ENCODE measurements at regions not wholly inside any gene's neighbourhood (a gene's known extent, or its start where the extent isn't known, plus 50 kb on each side); places are given as distances from the start of the nearest gene placed in this dataset.

DNA sequence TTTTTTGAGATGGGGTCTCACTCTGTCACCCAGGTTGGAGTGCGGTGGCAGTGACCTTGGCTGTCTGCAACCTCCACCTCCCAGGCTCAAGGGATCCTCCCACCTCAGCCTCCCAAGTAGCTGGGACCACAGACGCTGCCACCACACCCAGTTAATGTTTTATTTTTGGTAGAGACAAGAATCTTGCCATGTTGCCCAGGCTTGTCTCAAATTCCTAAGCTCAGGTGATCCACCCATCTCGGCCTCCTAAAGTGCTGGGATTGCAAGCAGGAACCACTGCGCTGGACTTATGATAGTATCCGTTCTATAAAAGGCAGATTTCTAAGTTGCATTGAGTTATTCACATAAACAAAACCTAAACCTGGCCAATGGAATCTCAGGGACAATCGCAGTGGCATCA, 321.1 kb upstream of the PRICKLE1 start:
- H3K79me1 ChIP-seq (ENCODE audit: insufficient read depth, low read depth, low read length, poor library complexity, severe bottlenecking) = no peaks in the 10 kb centered on the region
- WGBS (ENCODE audit: extremely low coverage, insufficient read length, low lambda C conversion rate) = no CpG with 5 or more reads among the region's 6 CpGs
- H2AFZ ChIP-seq (ENCODE audit: low read length) = no peak overlapping the region
- H3K9ac ChIP-seq (ENCODE audit: extremely low read depth, insufficient read length, low read length) = no peak overlapping the region
- no peak overlapping the region for H3K4me2 ChIP-seq (ENCODE audit: insufficient read depth, insufficient read length, low read length)
- H3T11ph ChIP-seq (ENCODE audit: low read length) = no peak overlapping the region
- peak overlapping the region in 1 of 3 experiments; percentile 55; a peak in 1 of 7 replicates for H3K27ac Mint-ChIP-seq
- no peak overlapping the region for H3K4ac ChIP-seq (ENCODE audit: low read depth, low read length)
- no peaks in the 10 kb centered on the region for H3K79me2 ChIP-seq (ENCODE audit: insufficient read depth, low read length)
- no peaks in the 10 kb centered on the region for H3K9me3 ChIP-seq (ENCODE audit: control insufficient read depth, low read depth, low read length)
- no peak overlapping the region for H2AK5ac ChIP-seq (ENCODE audit: insufficient read length, low read length)
- H3K36me3 Mint-ChIP-seq (ENCODE audit: insufficient read depth in 1 of 3, low read depth in 3 of 3) = peaks cover 0 to 9% (median 0%) of the 10 kb centered on the region in 3 experiments; a peak in 3 of 7 replicates
- TF ChIP-seq, protein P1, sequence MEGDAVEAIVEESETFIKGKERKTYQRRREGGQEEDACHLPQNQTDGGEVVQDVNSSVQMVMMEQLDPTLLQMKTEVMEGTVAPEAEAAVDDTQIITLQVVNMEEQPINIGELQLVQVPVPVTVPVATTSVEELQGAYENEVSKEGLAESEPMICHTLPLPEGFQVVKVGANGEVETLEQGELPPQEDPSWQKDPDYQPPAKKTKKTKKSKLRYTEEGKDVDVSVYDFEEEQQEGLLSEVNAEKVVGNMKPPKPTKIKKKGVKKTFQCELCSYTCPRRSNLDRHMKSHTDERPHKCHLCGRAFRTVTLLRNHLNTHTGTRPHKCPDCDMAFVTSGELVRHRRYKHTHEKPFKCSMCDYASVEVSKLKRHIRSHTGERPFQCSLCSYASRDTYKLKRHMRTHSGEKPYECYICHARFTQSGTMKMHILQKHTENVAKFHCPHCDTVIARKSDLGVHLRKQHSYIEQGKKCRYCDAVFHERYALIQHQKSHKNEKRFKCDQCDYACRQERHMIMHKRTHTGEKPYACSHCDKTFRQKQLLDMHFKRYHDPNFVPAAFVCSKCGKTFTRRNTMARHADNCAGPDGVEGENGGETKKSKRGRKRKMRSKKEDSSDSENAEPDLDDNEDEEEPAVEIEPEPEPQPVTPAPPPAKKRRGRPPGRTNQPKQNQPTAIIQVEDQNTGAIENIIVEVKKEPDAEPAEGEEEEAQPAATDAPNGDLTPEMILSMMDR (conservative IDR thresholded peaks at IDR 0.05) = no peak
- no peak overlapping the region for H3K4me3 Mint-ChIP-seq
- no peak overlapping the region for H2BK5ac ChIP-seq (ENCODE audit: insufficient read length, low read length)
- no peaks in the 10 kb centered on the region for H4K20me1 ChIP-seq (ENCODE audit: control insufficient read depth, insufficient read depth, insufficient read length)
- H3K27ac ChIP-seq (ENCODE audit: insufficient read length, low read depth, low read length) = no peak overlapping the region
- H2BK120ac ChIP-seq (ENCODE audit: low read depth, low read length, poor library complexity, severe bottlenecking) = no peak overlapping the region
- DNase-seq = no peak
- no peak overlapping the region for H4K91ac ChIP-seq (ENCODE audit: insufficient read length, low read depth, low read length)
- no peaks in the 10 kb centered on the region for H3K23me2 ChIP-seq (ENCODE audit: insufficient read length, low read depth, low read length, poor library complexity, severe bottlenecking)
- H2BK15ac ChIP-seq (ENCODE audit: low read depth, low read length) = no peak overlapping the region
- peaks cover 5 to 12% of the 10 kb centered on the region in 2 experiments; a peak in 4 of 5 replicates for H3K9me3 Mint-ChIP-seq
- no peak overlapping the region for H3K14ac ChIP-seq (ENCODE audit: insufficient read depth, low read length)
- no peaks in the 10 kb centered on the region for H3K27me3 ChIP-seq (ENCODE audit: insufficient read depth, low read length)
- no peak overlapping the region for H2BK20ac ChIP-seq (ENCODE audit: low read depth, low read length, poor library complexity, severe bottlenecking)
- H4K8ac ChIP-seq (replicated peaks; ENCODE audit: insufficient read length, low read depth, low read length) = no peak overlapping the region
- H4K5ac ChIP-seq (ENCODE audit: insufficient read length, low read depth, low read length) = no peak overlapping the region
- no peaks in the 10 kb centered on the region for H3K4me1 Mint-ChIP-seq
- no peak overlapping the region for H3K18ac ChIP-seq (ENCODE audit: insufficient read length, low read depth, low read length)
- H3K4me1 ChIP-seq (ENCODE audit: insufficient read depth, low read length) = no peaks in the 10 kb centered on the region
- no peak overlapping the region for H3K56ac ChIP-seq (ENCODE audit: insufficient read length, low read depth, low read length)
- H3K23ac ChIP-seq (ENCODE audit: insufficient read length, low read depth, low read length) = no peak overlapping the region
- no peak overlapping the region for H2BK12ac ChIP-seq (ENCODE audit: insufficient read length, low read depth, low read length)
- no peaks in the 10 kb centered on the region for H3K27me3 Mint-ChIP-seq (ENCODE audit: low read depth)
